ENCODE measurements at regions not wholly inside any gene's neighbourhood (a gene's known extent, or its start where the extent isn't known, plus 50 kb on each side); places are given as distances from the start of the nearest gene placed in this dataset.

- Mint-ChIP-seq H3K27me3 (ENCODE audit: low read depth, poor library complexity) (no peaks in the 10 kb centered on the region), H3K4me1 (no peaks in the 10 kb centered on the region)
- no peak for TF ChIP-seq CTCF (IDR thresholded peaks at IDR 0.05)
Measured at GRCh38 chr4:176014583-176015108, 51.0 kb upstream of the WDR17 start.

More at GRCh38 chr4:176014583-176015108, 51.0 kb upstream of the WDR17 start:
- Mint-ChIP-seq H3K27ac (no peak overlapping the region), H3K9me3 (no peaks in the 10 kb centered on the region), H3K4me3 (no peak overlapping the region), H3K36me3 (ENCODE audit: low read depth) (no peaks in the 10 kb centered on the region)
- DNase-seq: no peak

Measured in nephron progenitor cell (in vitro differentiated cells).